Activated CD4-positive, alpha-beta T cell treated with anti-CD3 and anti-CD28 coated beads, Interleukin-2, amount 50 U/mL, for 16 hours (primary cell): ENCODE measurements at regions not wholly inside any gene's neighbourhood (a gene's known extent, or its start where the extent isn't known, plus 50 kb on each side); places are given as distances from the start of the nearest gene placed in this dataset.

Experiments
- DNase-seq: peaks from one replicate; pipeline ENCODE4 v3.0.0-alpha.2; 2020

GRCh38 chr12:92089559-92089958 lies 56.1 kb downstream of the BTG1 start:
- DNase-seq, result no peak

DNA sequence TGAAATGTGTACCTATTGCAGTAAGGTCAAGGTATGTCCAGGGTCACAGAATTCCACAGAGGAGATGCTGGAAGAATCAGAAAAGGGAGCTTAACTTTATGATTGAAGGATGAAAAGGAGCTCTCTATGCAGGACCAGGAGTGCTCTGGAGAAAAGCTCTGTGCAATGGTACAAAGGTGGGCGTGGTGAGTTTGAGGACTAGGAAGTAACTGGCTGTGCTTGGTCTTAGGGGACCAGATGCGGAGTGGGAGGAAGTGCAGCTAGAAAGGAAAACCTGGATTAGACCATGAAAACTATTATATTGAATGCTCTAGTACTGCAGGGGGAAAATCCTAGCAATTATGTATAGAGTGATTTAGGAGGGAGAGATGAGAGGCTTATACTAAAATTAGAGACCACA lies 56.8 kb downstream of the BTG1 start:
- no peak for DNase-seq

DNA sequence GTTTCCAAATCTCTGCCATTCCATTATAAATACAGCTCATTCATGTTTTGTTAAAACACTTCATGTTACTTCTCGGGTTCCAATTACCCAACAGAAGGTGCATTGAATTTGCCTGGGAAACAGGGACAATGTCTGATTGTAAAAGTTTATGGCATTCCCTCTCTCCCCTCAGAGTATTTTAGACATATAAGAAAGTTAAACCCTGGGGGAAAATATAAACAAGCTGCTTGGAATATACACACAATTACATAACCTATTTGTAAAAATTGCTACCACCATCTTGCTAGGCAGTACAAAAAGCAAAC lies 60.0 kb downstream of the BTG1 start:
- no peak for DNase-seq

DNA sequence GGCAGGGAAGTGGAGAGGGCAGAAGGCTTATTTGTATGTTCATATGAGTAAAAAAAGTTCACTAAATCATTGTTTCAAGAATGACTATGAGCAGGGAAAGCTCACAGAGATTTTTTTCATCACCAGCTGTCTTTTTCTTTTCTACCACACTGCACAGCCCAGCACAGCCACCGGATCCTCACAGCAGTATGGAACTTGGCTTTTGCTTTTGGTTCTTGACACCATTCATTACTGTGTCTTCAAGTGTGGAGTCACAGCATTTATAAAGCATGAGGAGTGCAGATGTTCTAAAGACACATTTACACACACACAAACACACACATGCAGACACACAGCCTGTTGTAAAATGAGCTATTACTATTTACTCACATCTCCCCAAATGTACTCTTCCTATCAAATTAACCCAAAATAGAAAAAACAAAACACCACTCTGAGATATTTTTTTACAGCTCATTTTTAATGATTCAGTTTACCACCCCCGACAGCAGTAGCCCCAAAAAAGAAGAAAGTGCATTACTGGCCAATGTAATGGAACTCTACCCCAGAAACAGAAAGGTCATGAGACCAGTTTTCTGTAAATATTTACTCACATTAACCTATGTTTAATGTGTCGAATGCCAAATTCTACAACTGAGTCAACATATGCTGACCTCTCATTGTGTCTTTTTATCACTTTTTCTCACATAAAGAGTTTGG lies 60.5 kb downstream of the BTG1 start:
- DNase-seq, result no peak

DNA sequence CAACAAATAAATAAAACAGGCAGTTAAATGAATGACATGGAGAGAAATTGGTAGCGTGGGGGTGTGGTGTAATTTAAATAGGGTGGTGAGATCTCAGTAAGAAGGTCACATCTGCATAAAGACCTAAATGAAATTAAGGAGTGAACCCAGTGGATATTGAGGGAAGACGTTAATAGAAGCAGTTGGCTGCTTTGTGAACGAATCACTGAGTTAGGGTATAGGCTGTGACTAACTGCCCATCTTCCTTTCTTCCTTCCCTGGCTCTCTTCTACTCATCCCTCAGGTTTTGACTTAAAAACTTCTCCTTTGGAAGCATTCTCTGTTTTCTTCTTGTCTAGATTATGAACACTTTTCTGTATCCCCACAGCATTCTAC lies 64.7 kb downstream of the BTG1 start:
- no peak for DNase-seq

DNA sequence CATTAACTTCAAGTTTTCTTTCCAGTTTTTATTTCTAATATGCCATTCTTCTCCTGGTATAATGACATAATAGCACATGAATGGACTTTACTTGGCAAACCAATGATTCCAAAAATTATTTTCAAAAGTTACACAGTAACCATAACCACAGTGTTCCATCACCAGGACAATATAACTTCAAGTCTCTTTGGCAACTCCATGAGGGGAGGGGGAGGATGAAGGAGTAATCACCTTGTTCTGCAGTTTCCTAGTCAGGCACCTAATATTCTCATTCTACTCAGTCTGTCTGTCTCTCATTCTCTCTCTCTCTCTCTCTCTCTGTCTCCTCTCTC lies 66.6 kb downstream of the BTG1 start:
- DNase-seq, result no peak

DNA sequence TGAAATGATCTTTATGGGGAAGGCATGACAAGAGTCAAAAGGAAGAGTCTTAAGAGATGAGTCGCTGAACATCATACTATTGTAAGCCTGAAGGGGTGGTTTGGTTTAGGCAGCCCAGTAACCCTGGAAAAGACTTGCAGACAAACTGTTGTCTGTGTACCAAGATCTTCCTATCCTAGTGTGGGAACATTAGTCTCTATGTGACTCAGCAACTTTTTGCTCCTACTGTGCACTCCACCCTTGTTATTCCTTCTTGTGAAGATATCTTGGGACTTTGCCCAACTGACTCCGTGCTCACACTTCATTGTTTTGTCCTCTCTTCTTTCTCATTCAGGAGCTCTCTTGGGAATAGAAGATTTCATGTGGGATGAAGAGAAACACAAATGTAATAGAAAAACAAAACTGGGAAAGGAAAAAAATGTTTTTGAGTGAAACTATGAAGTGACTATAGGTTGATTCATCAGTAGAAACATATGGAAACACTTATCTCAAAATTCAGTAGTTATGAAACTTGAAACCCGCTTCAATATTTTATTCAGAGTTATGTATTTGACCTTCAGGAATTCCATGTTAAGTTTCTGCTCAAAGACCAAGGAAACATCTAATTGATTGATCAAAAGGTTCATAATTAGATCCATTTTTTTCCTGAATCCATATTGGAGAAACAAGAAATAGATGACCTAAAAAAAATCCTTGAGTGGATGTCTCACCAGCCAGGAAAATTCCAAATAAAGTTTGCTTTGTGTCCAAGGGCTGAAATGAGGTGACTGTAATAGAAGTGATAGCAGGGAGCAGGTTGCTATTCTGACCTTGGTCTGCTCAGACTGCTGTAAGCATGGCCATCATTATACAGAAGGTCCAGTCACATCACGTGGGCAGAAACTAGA lies 67.2 kb downstream of the BTG1 start:
- no peak for DNase-seq

GRCh38 chr12:92077530-92077929 lies 68.1 kb downstream of the BTG1 start:
- no peak for DNase-seq

DNA sequence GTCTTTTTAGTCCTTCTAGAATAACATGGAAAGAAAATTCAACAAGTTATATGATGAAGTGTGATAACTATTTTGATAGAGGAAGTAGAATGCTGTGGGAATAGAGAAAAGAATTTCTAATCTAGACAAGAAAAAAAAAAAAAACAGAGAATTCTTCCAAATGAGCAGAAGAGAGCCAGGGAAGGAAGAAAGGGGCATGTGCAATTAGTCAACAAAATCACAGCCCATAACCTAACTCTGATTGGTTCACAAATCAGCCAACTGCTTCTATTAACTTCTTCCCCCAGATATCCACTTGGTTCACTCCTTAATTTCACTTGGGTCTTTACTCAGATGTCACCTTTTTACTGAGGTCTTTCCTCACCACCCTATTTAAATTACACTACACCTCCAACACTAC lies 69.5 kb downstream of the BTG1 start:
- no peak for DNase-seq

- DNase-seq, result no peak
Measured at GRCh38 chr12:92075425-92075914, 70.2 kb downstream of the BTG1 start.

- no peak for DNase-seq
Measured at GRCh38 chr12:92074889-92075288, 70.8 kb downstream of the BTG1 start.

GRCh38 chr12:92073094-92073493 lies 72.6 kb downstream of the BTG1 start:
- no peak for DNase-seq

GRCh38 chr12:92072112-92072511 lies 73.5 kb downstream of the BTG1 start:
- DNase-seq, result no peak

- DNase-seq, result no peak
Measured at GRCh38 chr12:92070864-92071445, 74.7 kb downstream of the BTG1 start.

- no peak for DNase-seq
Measured at GRCh38 chr12:92070054-92070863, 75.4 kb downstream of the BTG1 start.

DNA sequence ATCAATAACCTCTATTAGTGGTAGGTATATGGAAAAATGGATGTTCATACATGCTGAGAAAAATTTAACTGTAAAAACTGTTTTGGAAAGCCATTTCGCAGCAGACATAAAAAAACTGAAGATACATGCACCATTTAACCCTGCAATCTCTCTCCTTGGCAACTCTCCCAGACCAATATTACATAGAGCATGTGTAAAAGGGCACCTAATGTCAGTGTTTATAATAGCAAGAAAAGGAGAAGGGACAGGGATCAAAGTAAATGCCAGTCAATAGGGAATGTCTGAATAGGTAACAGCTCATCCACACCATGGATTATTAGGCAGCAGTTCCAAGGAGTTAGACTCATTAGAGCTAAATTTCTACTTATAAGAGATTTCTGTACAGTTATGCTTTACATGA lies 77.2 kb downstream of the BTG1 start:
- no peak for DNase-seq

GRCh38 chr12:92065639-92066038 lies 80.0 kb downstream of the BTG1 start:
- DNase-seq, result no peak

DNA sequence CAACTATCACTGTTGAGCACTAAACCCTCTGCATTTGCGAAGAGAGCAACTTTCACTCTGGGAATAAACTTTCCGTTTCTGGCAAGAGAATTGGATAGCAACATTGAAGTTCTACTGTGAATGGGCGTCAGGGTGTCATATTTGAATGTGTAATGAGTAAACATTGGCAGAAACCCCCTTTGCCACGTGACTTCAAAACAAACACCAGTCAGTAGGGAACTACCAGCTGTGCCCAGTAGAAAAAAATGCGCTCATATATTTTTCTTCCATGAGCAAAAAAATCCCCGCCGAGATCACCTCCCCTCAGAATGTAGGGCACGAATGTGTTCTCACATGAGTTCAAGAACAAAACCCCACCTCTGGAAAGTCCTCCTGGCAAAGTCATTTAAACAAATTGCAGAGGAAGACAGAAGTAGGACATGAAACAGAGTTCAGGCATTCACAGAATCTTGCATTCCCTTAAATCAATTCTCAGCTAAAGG lies 80.6 kb downstream of the BTG1 start:
- peak; percentile 43 for DNase-seq

DNA sequence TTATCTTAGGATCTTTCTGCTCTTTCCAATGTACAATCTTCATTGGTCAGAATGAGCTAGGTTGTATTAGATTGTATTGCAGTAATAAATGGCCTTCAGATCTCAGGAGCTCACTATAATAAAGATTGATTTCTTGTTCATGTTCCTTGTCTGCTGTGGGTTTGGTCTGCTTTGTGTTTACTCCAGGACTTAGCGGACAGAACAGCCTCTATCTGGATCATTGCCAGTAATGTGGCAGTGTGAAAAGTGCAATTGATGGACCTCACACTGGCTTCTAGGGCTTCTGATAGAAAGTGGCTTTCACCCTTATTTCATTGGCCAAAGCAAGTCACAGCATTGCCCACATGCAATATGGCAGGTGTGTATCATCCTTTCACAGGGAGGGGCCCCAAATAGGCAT lies 81.2 kb downstream of the BTG1 start:
- DNase-seq, result no peak

DNA sequence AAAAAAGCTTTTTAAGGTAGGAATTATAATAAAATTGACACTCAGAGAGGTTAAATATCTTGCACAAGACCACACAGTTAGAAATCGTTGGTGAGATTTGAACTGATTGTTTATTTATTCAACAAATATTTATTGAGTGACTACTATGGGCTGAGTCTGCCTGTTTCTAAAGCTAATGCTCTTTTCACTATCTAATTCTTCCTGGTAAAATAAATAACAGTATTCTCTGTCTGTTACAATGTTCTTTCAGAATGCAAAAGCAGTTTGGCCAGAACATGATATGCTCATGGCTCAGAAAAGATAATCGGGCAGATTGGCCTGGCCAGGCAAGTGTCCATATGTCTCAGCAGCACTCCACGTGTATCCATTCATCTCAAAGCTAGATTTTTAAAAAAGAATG lies 82.0 kb downstream of the BTG1 start:
- no peak for DNase-seq

DNA sequence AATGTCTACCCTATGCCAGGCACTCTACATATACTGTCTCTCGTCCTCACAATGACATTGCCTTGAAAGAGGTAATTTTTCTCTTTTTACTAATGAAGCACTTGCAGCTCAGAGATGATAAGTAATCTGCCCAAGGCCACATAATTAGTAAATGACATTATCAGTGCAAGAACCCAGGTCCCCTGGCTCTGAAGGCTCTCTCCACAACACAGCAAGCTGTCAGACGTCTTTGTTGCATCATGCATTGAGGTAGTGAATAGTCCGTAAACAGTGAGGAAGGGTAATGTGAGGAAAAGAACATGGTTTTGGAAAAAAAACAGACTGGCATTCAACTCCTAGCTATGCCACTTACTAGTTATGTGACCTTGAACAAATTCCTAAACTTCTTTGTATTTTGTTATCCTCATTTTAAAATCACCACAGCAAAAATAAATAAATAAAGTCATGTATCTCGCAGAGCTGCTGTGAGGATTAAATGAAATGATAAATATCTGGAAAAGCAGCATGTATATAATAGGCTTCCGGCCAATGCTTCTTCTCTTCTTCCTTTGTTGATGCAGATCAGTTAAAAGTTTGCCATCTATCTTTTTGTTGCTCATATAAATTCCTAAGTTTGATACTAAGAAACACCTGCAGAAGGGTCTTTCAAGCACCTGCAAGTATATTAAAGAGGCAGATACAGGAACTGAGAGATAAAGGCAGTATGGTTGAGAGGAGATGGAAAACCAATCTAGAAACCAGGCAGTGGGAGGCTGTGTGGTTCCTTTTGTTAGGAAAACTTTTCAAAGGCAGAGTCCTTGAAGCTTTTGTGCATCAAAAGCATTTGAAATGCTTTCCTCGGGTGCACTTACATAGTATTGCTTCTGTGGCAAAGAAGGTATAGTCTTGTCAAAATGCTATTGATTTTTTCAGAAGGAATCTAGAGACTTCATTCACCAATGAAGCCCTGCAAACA lies 82.8 kb downstream of the BTG1 start:
- no peak for DNase-seq

GRCh38 chr12:92061061-92061460 lies 84.6 kb downstream of the BTG1 start:
- DNase-seq, result no peak
